ENCODE measurements at regions not wholly inside any gene's neighbourhood (a gene's known extent, or its start where the extent isn't known, plus 50 kb on each side); places are given as distances from the start of the nearest gene placed in this dataset.

- TF ChIP-seq CTCF (IDR thresholded peaks at IDR 0.05; ENCODE audit: low read length, missing control alignments) = no peak
- no peak overlapping the region for H3K4me3 ChIP-seq (replicated peaks; ENCODE audit: low read depth, low read length)
- DNase-seq (ENCODE audit: low read depth) = no peak
These were observed 231.3 kb downstream of the FOXD2 start for GRCh38 chr1:47669081-47669585.

DNA sequence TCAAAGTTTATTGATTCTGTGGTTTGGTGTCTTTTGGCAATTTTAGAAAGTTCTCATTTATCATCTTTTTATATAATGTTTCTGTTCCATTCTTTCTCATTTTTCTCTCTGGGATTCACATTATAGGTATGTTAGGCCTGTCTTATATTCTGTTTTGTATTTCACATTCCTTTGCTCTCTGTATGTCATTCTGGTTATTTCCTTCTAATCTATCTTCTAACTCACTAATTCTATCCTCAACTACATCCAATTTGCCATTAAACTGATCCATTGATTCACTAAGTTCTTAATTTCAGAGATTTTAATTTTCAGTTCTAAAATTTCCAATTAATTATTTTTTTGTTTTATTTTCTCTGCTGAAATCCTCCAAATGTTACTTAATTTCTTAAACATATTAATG is 234.8 kb downstream of the FOXD2 start:
- TF ChIP-seq CTCF (IDR thresholded peaks at IDR 0.05; ENCODE audit: low read length, missing control alignments) = no peak
- DNase-seq (ENCODE audit: low read depth) = no peak
- no peak overlapping the region for H3K4me3 ChIP-seq (replicated peaks; ENCODE audit: low read depth, low read length)

GRCh38 chr1:47674189-47674588 is 236.3 kb downstream of the FOXD2 start:
- no peak overlapping the region for H3K4me3 ChIP-seq (replicated peaks; ENCODE audit: low read depth, low read length)
- no peak for DNase-seq (ENCODE audit: low read depth)
- TF ChIP-seq CTCF (IDR thresholded peaks at IDR 0.05; ENCODE audit: low read length, missing control alignments) = no peak

- no peak overlapping the region for H3K4me3 ChIP-seq (replicated peaks; ENCODE audit: low read depth, low read length)
- no peak for TF ChIP-seq CTCF (IDR thresholded peaks at IDR 0.05; ENCODE audit: low read length, missing control alignments)
- DNase-seq (ENCODE audit: low read depth) = no peak
These were observed 237.3 kb downstream of the FOXD2 start for GRCh38 chr1:47675047-47675675.

- no peak overlapping the region for H3K4me3 ChIP-seq (replicated peaks; ENCODE audit: low read depth, low read length)
- TF ChIP-seq CTCF (IDR thresholded peaks at IDR 0.05; ENCODE audit: low read length, missing control alignments) = no peak
- DNase-seq (ENCODE audit: low read depth) = no peak
These were observed 237.9 kb downstream of the FOXD2 start for GRCh38 chr1:47675721-47676120.

DNA sequence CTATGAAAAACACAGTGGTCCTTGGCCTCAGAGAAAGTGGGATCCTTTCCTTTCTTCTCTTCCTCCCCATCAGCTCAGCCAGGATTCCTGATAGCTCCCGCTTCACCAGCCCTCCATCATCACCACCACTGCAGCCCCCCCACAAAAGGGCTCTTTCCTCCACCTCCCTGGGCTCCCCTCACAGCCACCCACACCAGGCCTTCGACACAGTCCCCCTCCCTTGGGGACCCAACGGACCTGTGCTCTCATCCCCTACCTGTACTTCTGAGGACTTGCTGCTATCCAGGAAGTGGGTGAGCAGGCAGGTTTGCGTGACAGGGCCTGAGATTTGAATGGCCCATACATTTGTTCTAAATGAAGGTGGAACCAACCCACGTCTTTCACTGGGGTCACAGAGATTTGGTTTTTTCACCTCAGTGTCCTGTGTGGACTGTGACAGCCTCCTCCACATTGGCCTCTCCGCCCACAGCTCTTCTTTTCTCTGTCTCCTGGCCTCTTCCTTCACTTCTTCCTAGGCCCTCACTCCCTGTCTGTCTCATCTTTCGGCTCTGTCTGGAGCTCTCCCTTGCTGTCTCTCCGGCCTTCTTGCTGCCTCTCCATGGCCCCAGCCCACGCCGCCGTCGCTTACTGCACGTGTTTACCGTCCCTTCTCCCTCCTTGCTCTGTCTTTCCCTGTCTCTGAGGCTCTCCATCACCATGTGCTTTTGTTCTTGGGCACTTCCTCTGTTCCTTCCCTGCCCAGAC is 238.6 kb downstream of the FOXD2 start:
- no peak for TF ChIP-seq CTCF (IDR thresholded peaks at IDR 0.05; ENCODE audit: low read length, missing control alignments)
- no peak overlapping the region for H3K4me3 ChIP-seq (replicated peaks; ENCODE audit: low read depth, low read length)
- DNase-seq (ENCODE audit: low read depth) = no peak

Data from fibroblast of pulmonary artery (primary cell).